Brain pericyte (primary cell): ENCODE measurements at regions not wholly inside any gene's neighbourhood (a gene's known extent, or its start where the extent isn't known, plus 50 kb on each side); places are given as distances from the start of the nearest gene placed in this dataset.
"Not testable (repeated sequence)": the region's sequence is repeated elsewhere in the genome, so short reads cannot be mapped to it uniquely, and the experiment has no call there.

ENCODE experiments used
- DNase-seq: peaks from one replicate; pipeline ENCODE4 v3.0.0-alpha.2; 2012; ENCODE audit warnings: low read depth, low spot score

DNA sequence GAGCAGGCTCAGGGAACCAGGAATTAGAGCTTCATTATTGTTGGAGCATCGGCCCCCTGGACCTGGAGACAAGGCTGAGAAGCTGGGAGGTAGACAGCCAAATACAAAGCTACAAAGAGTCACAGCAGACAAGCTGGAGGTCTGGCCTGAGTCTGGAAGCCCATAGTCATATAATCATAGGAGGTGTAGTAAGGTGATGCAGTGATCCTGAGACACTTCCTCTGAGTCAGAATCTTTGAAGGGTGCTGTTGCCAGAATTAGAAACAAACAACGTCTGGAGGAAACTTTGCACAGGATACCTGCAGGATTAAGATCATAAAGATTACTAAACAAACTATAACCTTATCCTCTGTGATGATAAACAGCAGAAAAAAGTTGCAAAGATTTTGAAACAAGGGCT is 213.8 kb downstream of the DSC3 start:
- no peak for DNase-seq

DNA sequence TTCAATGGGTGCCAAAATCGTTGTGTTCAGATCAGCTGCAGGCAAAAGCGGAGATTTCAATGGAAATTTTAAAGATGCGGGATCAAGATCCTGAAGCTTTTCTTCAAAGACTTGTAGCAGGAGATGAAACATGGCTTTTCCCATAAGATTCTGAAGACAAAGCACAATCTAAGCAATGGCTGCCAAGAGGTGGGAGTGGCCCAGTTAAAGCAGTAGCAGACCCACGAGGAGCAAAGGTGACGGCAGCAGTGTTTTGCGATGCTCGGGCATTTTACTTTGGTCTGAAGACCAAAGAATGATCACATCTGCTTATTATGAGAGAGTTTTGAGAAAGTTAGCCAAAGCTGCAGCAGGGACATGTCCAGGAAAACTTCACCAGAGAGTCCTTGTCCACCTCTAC is 222.9 kb downstream of the DSC3 start:
- DNase-seq = no peak

DNA sequence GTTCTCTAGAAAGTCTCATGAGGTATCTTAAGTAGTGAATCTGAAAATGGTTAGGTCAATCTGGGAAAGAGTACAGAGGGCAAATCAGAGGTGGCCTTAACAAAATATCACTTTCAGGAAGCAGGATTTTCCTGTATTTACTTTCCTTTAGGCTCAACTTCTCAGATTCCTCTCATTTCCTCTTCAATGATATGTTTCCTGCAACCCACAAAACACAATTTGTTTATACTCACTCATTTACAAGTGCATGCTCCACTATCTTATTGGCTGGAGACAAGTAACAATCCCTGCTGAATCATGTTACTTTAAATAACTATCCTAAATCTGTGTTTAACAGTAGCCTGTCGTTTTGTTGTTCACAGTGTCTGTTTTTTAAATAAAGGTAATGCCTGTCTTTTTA is 228.1 kb downstream of the DSC3 start:
- no peak for DNase-seq

DNA sequence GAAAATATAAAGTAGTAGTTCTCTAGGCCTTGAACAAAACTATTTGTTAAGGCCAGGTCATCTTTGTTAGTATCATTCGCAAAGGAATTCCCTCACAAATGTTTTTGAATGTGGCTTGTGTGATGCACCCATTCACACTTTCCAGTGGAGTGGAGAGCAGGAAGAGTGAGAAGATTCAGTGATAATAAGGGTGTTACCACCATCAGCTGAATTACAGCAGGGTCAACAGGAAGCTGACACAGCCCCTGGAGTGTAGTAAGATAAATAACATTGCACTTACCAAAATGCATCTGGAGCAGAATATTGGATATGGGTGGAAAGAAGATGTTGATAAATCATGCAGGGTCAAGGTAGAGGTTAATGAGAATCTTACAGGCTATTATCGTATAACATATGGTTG is 231.0 kb downstream of the DSC3 start:
- DNase-seq = no peak

DNA sequence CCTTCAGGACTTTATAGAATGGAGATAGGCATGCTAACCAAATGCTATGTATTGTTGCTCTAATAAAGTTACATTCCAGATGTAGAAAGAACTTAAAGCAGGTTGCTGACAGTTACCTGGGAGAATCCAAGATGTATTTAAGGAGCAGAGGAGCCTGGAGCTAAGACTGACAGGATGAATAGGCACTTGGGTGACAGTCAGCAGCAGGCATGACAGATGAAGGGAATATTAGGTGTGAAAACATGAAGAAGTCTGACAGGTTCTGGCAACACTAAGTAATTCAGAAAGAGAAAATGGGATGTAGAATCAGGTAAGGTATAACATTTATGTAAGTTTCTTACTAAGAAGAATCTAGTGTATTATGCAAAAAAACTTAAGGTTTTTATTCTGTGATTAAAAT is 232.0 kb downstream of the DSC3 start:
- DNase-seq = no peak

DNA sequence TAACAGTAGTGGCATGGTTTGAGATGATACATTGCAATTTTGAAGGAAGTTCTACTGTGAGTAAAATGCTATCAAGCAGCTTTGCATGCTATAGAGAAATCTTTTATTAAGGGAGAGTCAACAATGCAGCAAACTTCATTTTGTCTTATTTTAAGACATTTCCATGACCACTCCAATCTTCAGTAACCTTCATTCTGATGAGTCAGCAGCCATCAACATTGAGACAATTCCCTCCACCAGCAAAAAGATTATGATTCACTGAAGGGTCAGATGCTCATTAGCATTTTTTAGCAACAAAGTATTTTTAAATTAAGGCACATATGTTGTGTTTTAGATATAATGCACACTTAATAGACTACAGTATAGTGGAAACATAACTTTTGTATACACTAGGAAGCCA is 235.7 kb downstream of the DSC3 start:
- DNase-seq = no peak

DNA sequence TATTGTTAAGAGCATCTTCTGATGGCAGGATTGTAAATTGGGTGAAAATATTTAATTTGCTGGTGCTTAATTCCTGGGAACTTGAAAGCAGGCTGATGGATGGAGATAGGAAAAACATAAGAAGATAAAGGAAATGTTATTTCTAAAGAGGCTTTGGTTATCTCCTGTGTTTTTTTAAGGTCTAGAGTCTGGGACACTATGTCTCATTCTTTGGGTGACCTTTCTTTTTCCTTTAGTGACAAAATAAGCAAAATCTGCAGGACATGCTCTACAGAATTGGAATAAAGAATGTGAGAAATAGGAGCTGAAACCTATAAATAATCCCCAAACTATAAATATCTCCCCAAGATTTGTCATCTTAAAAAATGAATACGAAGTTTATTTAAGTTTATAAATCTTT is 241.7 kb downstream of the DSC3 start:
- no peak for DNase-seq

DNA sequence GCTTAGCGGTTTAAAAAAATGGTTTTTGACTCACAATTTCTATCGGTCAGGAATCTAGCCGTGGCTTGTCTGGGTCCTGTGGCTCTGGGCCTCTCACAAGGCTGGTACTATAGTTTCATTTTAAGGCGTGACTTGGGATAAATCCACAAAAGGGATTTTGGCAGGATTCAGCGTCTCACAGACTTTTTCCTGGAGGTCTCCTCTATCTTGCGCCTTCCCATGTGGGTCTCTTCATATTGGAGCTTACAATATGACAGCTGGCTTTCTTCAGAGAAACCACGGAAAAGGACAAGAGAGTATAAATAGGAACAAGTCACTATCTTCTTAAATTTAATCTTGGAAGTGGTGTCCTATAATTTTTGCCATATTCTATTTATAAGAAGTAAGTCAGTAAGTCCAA is 250.5 kb downstream of the DSC3 start:
- DNase-seq = no peak

DNA sequence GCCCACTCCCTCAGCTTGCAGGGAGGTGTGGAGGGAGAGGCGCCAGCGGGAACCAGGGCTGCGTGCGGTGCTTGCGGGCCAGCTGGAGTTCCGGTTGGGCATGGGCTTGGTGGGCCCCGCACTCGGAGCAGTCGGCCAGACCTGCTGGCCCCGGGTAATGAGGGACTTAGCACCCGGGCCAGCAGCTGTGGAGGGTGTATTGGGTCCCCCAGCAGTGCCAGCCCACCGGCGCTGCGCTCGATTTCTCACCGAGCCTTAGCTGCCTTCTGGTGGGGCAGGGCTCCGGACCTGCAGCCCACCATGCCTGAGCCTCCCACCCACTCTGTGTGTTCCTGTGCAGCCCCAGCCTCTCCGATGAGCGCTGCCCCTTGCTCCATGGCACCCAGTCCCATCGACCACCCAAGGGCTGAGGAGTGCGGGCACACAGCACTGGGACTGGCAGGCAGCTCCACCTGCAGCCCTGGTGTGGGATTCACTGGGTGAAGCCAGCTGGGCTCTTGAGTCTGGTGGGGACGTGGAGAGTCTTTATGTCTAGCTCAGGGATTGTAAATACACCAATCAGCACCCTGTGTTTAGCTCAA is 254.0 kb downstream of the DSC3 start:
- DNase-seq = not testable (repeated sequence)

DNA sequence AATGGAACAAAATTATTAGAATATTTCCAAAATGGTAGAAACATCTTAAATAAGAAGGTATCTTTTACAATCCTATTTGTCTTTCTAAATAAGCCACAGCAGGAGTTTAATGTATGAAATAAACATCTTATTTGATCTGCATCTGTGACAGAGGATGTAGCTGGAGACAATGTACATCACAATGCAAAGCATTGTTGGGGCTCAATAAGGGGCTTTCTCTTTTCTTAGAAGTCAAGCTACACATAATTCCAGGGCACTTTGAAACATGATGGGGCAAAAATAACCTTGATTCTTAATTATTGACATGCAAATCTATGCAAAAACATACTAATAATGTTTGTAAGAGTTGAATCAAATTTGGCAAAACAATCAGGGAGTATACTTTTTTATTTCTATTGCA is 255.1 kb downstream of the DSC3 start:
- DNase-seq = no peak

DNA sequence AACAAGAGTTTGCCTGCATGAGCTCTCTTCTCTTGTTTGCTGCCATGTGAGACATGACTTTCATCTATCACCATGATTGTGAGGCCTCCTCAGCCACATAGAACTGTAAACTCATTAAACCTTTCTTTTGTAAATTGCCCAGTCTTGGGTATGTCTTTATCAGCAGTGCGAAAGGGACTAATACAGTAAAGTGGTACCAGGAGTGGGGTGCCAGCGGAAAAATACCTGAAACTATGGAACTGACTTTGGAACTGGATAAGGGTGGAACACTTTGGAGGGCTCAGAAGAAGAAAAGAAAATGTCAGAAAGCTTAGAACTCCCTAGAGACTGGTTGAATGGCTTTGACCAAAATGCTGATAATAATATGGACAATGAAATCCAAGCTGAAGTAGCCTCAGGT is 260.9 kb downstream of the DSC3 start:
- no peak for DNase-seq

DNA sequence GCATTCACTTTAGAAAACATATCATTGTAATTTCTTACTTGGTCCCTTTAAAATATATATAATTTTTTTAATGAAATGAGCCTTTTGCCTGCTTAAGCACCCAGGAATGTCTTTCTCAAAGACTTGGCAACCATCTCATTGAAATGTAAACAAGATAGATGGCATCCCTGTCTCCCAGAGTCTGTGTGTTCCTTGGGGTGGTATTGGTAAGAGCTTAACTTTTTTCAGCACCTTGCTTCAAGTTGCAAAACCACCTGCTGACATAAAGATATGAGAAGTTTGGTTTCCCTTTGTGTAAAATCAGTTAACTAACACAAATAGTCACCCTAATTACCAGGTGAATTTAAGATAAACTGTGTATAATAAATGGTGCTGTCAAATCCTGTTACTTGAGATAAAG is 266.9 kb downstream of the DSC3 start:
- no peak for DNase-seq

DNA sequence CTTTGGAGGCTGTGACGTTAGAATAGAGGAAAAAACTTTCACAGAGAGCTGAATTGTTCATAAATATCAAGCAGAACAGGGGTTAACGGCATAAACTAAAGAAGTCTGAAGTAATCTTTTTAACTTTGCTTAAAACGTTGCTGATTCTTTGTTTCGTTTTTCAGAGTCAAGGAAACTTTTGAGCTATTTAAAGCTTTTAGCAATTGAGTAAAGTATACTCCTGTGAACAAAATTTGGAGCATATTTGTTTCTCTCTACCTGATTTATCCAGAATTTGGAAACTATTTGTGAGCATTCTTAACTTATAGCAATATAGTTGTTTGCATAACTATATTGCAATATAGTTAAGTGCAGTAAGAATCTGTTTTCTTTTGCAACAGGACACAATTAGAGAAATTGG is 270.4 kb downstream of the DSC3 start:
- DNase-seq = not testable (repeated sequence)

DNA sequence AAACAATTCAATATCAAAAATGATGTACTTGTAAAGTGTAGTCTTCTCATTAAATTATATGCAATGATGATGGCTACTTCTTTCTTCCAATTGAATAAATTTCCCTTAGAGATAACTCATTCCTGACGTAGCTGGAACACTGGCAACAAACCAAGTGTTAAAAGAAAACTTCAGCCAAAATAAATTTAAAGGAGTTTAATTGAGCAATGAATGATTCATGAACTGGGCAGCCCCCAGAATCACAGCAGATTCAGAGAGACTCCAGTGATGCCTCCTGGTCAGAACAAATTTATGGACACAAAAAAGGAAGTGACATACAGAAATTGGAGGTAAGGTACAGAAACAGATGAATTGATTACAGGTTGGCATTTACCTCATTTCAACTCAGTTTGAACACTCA is 276.5 kb downstream of the DSC3 start:
- DNase-seq = no peak

DNA sequence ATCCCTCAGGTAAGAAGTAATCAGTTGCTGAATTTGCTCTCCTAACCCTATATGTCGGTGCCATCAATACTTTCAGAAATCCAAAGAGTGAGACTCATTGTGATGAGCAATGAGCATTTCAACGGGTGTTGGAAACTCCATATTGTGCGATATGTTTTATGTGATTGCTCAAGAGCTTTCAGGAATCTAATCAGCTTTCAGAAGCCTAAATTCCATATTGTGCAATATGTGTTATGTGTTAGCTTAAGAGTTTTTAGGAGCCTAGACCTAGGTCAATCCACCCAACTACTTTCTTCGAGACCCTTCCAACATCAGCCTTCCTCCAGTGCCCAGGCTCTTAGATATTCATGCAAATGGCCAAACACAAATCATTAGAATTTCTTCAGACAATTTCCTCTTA is 277.3 kb downstream of the DSC3 start:
- no peak for DNase-seq

DNA sequence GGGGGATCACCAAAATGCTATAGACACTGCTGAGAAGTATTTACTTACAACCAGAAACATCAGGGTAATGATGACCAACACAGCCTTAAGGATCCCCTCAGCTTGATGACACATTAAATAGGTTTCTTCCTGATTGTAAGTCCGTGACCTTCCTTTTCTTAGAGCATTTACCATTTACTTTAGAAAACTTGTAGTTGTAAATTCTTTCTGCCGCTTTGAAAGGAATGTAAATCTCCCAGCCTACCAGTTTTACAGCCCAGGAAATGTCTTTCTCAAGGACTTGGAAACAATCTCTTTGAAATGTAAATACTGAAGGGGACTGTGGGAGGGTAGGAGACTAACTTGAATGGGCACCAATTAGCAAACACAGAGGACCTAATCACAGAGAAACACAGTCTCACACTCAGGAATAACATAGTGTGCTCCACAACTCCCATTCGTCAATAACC is 278.6 kb downstream of the DSC3 start:
- no peak for DNase-seq

DNA sequence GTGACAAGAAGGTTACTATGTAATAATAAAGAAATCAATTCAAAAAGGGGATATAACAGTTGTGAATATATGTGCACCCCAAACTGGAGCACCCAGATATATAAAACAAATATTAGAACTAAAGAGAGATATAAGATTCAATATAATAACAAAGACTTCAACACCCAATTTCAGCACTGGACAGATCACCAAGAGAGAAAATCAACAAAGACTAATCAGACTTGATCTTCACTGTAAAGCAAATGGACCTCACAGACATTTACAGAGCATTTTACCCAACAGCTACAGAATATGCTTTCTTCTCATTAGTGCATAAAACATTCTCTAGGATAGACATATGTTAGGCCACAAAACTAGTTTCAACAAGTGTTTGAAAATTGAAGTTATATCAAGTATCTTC is 287.7 kb downstream of the DSC3 start:
- no peak for DNase-seq

DNA sequence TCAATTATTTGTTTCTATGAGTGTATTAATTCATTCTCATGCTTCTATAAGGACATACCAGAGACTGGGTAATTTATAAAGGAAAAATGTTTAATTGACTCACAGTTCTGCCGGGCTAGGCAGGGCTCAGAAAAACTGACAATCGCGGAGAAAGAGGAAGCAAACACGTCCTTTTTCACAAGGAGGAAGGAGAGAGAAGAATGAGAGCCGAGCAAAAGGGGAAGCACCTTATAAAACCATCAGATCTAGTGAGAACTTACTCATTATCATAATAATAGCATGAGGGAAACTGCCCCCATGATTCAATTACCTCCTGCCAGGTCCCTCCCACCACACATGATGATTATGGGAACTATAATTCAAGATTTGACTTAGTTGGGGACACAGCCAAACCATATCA is 294.0 kb downstream of the DSC3 start:
- DNase-seq = no peak

DNA sequence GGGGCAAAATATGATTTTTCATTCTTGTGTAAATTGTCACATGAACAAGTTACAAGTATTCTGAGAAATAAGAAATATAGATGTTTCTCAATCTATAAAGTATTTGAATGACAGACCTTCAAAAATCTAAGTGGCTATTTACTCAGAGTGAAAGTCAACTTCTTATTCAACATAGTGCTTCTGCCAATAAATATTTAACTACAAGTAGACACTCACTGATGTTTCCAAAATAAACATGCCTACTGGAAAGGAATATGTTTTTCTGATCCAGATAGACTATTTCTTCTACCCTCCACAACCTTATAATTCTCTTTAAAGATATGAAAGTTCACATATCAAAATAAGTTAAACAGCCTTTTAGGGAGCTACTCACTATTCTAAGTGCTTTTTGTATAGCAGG is 296.3 kb downstream of the DSC3 start:
- no peak for DNase-seq

DNA sequence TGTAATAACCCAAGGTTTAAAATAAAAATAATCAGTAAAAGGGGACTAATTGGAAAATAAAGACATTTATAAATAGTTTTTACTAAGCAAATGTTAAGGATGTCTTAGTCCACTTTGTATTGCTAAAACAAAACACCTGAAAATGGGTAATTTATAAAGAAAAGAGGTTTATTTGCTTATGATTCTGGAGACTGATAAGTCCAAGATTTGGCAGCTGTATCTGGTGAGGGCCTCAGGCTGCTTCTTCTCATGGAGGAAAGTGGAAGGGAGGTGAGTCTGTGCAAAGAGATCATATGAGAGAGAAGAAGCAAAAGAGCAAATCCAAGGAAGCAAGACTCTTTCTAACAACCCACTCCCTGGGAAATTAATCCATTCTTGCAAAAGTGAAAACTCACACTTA is 299.5 kb downstream of the DSC3 start:
- DNase-seq = no peak

DNA sequence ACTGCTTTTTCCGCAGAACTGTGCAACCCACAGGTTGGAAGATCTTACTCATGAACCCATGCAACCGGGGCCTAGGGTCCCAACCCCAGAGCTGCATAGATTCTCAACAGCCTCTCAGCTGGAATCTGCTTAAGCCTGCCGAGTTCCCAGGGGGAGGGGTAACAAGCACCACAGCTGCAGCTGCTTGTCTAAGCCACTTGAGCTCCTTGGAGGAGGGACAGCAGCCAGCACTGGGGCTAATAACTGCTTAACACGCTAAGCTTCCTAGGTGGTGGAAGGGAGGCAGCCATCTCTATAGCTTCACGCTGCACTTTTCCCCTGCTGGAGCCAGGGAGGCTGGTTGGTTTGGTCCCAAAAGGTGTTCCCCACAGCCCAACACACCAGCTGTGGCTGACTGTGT is 311.6 kb downstream of the DSC3 start:
- no peak for DNase-seq

DNA sequence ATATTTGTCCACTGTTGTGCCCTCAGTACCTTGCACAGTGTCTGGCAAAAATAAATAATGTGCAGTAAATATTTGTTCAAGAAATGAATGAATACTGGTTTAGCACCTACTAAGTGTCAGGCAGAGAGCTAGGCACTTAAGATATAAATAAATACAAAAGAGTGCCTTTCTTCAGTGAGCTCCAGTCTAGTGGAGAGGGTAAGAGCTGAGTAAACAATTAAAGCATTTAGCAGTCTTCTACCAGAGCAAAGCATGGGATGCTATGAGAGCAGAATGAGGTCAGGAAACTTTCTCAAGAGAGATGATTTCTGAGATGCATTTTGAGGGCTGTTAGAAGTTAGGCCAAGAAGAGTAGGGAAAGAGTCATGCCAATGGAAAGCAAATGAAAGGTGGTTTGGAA is 314.7 kb downstream of the DSC3 start:
- DNase-seq = no peak

DNA sequence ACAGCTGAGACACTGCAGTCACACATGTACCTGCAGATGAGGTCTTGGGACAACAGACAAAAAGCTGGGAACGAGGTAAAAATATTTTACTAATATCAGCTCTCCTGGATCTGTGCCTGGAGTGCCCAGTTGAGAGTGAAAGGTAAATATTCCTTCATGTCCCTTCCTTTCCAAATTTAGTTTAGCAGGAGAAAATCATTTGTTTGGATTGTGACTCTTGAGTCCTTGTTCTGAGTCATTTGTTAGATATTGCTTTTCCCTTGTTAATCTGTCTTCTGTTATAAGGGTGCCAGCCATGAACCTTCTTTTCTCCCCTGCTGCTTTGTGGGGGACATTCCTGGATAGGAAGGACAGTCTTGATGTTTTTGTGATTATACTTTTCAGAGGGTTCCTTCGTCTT is 329.2 kb downstream of the DSC3 start:
- no peak for DNase-seq

DNA sequence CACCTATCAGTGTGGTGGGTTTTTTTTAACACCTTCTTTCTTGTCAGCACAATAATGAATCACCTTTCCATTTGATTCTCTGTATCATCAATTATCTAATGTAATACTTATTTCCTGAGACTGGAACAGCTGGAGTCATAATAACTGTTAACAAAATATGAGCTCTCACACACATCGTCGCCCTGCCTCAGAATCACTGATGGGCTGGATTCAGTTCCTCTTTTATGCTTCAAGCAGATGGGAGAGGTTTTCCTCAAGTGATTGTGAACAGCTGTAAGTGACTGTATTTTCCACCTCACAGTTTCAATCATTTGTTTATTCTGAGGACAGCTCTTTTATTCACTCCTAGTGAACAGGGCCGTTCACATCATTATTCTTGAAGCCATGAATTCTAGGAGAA is 330.2 kb downstream of the DSC3 start:
- DNase-seq = no peak

DNA sequence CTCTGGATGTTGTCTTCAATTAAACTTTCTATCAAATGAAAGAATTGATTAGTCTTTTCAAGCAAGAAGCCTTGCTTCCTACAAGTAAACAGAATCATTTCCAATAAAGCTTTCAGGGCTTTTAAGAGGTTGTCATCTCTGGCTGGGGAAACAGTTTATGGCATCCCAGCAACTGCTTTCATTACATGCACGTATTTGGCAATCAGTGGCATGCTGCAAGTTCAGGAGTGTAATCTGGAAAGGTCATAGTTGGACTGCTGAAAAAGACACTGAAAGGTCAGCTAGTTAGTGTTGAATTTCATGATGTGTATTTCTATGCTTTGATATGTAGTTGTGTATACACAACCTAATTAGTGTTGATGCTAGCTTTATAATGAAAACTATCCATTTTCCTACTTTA is 332.9 kb downstream of the DSC3 start:
- no peak for DNase-seq
